ENCODE measurements at regions not wholly inside any gene's neighbourhood (a gene's known extent, or its start where the extent isn't known, plus 50 kb on each side); places are given as distances from the start of the nearest gene placed in this dataset.

GRCh38 chr4:24743927-24744326 lies 51.4 kb upstream of the SOD3 start:
- WGBS (ENCODE audit: low lambda C conversion rate), result 76% methylated on average over 5 of the region's 5 CpGs
- peaks cover 15% of the 10 kb centered on the region for H3F3A ChIP-seq (replicated peaks; ENCODE audit: insufficient read depth)
- no peaks in the 10 kb centered on the region for H3K79me2 ChIP-seq (ENCODE audit: insufficient read depth)
- no peak overlapping the region for H2AFZ ChIP-seq (ENCODE audit: low read depth)
- H3K27ac ChIP-seq (ENCODE audit: low read depth in 2 of 2, low read length in 1 of 2), result peak overlapping the region in 1 of 2 experiments; percentile 53; a peak in 2 of 4 replicates
- CTCF ChIA-PET, result interaction anchor here (1.4 kb wide), 1 partner anchor 9 kb away, joined by 3 read pairs; no protein-coding TSS in a partner anchor
- no peaks in the 10 kb centered on the region for H3K27me3 ChIP-seq (ENCODE audit: insufficient read depth)
- H3K9me2 ChIP-seq, result no peaks in the 10 kb centered on the region
- H3K4me3 ChIP-seq (ENCODE audit: low read depth in 2 of 2, low read length in 1 of 2), result no peak overlapping the region
- POLR2A ChIA-PET, result no interaction called here
- no peak for TF ChIP-seq GATA2 (CRISPR knock-in tag; IDR thresholded peaks at IDR 0.05)
- no peak for TF ChIP-seq FOSL2 (IDR thresholded peaks at IDR 0.05; ENCODE audit: borderline replicate concordance, low read depth)
- no peak for TF ChIP-seq RXRA (IDR thresholded peaks at IDR 0.05; ENCODE audit: borderline replicate concordance, low read depth)
- TF ChIP-seq NRF1 (IDR thresholded peaks at IDR 0.05; ENCODE audit: low read depth, low read length), result no peak
- no peak for TF ChIP-seq EZH2phosphoT487 (IDR thresholded peaks at IDR 0.05; ENCODE audit: borderline replicate concordance, low read depth)
- TF ChIP-seq YY1 (IDR thresholded peaks at IDR 0.05; ENCODE audit: low read depth), result no peak
- TF ChIP-seq PBX3 (IDR thresholded peaks at IDR 0.05), result no peak
- TF ChIP-seq CTCF (IDR thresholded peaks at IDR 0.05), result no peak
- no peak for TF ChIP-seq TEAD4 (IDR thresholded peaks at IDR 0.05; ENCODE audit: borderline replicate concordance, insufficient read depth)
- TF ChIP-seq SMC3 (IDR thresholded peaks at IDR 0.05; ENCODE audit: low read depth, low read length), result no peak
- TF ChIP-seq POLR2AphosphoS5 (IDR thresholded peaks at IDR 0.05; ENCODE audit: low read depth, low read length), result no peak
- TF ChIP-seq CHD2 (IDR thresholded peaks at IDR 0.05; ENCODE audit: low read length, partially characterized antibody), result no peak
- no peak for TF ChIP-seq USF2 (IDR thresholded peaks at IDR 0.05; ENCODE audit: borderline replicate concordance, low read depth, low read length)
- TF ChIP-seq MXI1 (IDR thresholded peaks at IDR 0.05; ENCODE audit: low read depth, low read length), result no peak
- no peak for TF ChIP-seq RCOR1 (IDR thresholded peaks at IDR 0.05; ENCODE audit: low read length)
- H3K9me3 ChIP-seq, result no peaks in the 10 kb centered on the region
- H3K4me2 ChIP-seq, result no peak overlapping the region
- no peaks in the 10 kb centered on the region for H4K20me1 ChIP-seq (ENCODE audit: insufficient read depth)
- no peak overlapping the region for H3K9ac ChIP-seq
- DNase-seq, result no peak
- H3K4me1 ChIP-seq (ENCODE audit: control insufficient read depth in 1 of 2, insufficient read depth in 2 of 2, low read depth in 1 of 2, low read length in 1 of 2), result peaks cover 0 to 6% of the 10 kb centered on the region in 2 experiments; a peak in 1 of 4 replicates
- no peaks in the 10 kb centered on the region for H3K36me3 ChIP-seq (replicated peaks in 1 of 2; ENCODE audit: control insufficient read depth in 1 of 2, insufficient read depth in 2 of 2, low read length in 1 of 2)

Measured in SK-N-SH (cell line).